GM12873 (cell line): ENCODE measurements at regions not wholly inside any gene's neighbourhood (a gene's known extent, or its start where the extent isn't known, plus 50 kb on each side); places are given as distances from the start of the nearest gene placed in this dataset.

ENCODE experiments used
- CTCF ChIP-seq: IDR thresholded peaks from 2 replicates; pipeline ENCODE4 v1.5.1; 2012; ENCODE audit warnings: low read depth, mild to moderate bottlenecking, moderate library complexity, low read length, control low read depth; ENCODE audit not compliant: insufficient read depth; ENCODE audit errors: missing control alignments

- TF ChIP-seq CTCF = no peak
Observed at GRCh38 chr7:115435178-115435577, 513.3 kb downstream of the MDFIC start.

- no peak for TF ChIP-seq CTCF
Observed at GRCh38 chr7:115429918-115430317, 508.0 kb downstream of the MDFIC start.

GRCh38 chr7:115417662-115418061, 495.8 kb downstream of the MDFIC start:
- TF ChIP-seq CTCF = no peak

- TF ChIP-seq CTCF = no peak
Observed at GRCh38 chr7:115410972-115411686, 489.2 kb downstream of the MDFIC start.

GRCh38 chr7:115410434-115410820, 488.5 kb downstream of the MDFIC start:
- no peak for TF ChIP-seq CTCF

- no peak for TF ChIP-seq CTCF
Observed at GRCh38 chr7:115409682-115410433, 488.0 kb downstream of the MDFIC start.

- no peak for TF ChIP-seq CTCF
Observed at GRCh38 chr7:115406219-115406618, 484.3 kb downstream of the MDFIC start.
